A673 (cell line): ENCODE measurements at regions not wholly inside any gene's neighbourhood (a gene's known extent, or its start where the extent isn't known, plus 50 kb on each side); places are given as distances from the start of the nearest gene placed in this dataset.

ENCODE experiments used
- BruUV-seq: library from RNA; stranded (reverse); fragments of 400-500 nt; replicated peaks from 2 replicates; lab custom pipeline; 2021; lab: Mats Ljungman, UMichigan
- CTCF ChIA-PET: fragments of 300-600 bp; sonication (Branson Sonifier 250); formaldehyde crosslinking; loops from one replicate; lab custom pipeline; 2022; ENCODE audit warnings: antibody characterized with exemption; lab: Charles Lee
- POLR2A ChIA-PET: fragments of 300-600 bp; sonication (Branson Sonifier 250); formaldehyde crosslinking; loops from one replicate; lab custom pipeline; 2022; ENCODE audit warnings: antibody characterized with exemption; ENCODE audit not compliant: low non-redundant PET; lab: Charles Lee
- DNase-seq: peaks from one replicate; pipeline ENCODE4 v3.0.0-alpha.2; 2015; ENCODE audit warnings: low spot score
- H3K27ac ChIP-seq: fragments of 200-600 bp; sonication (generic); 2 replicates; pipeline ENCODE4 v1.5.1; 2016; ENCODE audit warnings: mixed run types, low read depth, mild to moderate bottlenecking, mixed read lengths, antibody characterized with exemption, low read length; ENCODE audit not compliant: poor library complexity, severe bottlenecking
- H3K27me3 ChIP-seq: fragments of 200-600 bp; sonication (generic); replicated peaks from 2 replicates; pipeline ENCODE4 v1.6.1; 2017; ENCODE audit warnings: mixed run types, low read depth, mild to moderate bottlenecking, mixed read lengths, antibody characterized with exemption, low read length; ENCODE audit not compliant: insufficient read depth, poor library complexity
- H3K36me3 ChIP-seq: fragments of 200-600 bp; sonication (generic); 2 replicates; pipeline ENCODE4 v1.6.1; 2016; ENCODE audit warnings: mixed run types, mild to moderate bottlenecking, mixed read lengths, antibody characterized with exemption, low read length; ENCODE audit not compliant: insufficient read depth, poor library complexity, severe bottlenecking
- H3K4me1 ChIP-seq: fragments of 200-600 bp; sonication (generic); 2 replicates; pipeline ENCODE4 v1.6.1; 2017; ENCODE audit warnings: mixed run types, mild to moderate bottlenecking, mixed read lengths, antibody characterized with exemption, low read length; ENCODE audit not compliant: insufficient read depth, poor library complexity, severe bottlenecking
- H3K4me3 ChIP-seq: fragments of 200-600 bp; sonication (generic); 2 replicates; pipeline ENCODE4 v1.5.1; 2016; ENCODE audit warnings: low read depth, mixed run types, mild to moderate bottlenecking, mixed read lengths, low read length; ENCODE audit not compliant: poor library complexity, severe bottlenecking
- H3K9me3 ChIP-seq: fragments of 200-600 bp; sonication (generic); 2 replicates; pipeline ENCODE4 v1.6.1; 2016; ENCODE audit warnings: mixed run types, low read depth, mild to moderate bottlenecking, mixed read lengths, antibody characterized with exemption, low read length; ENCODE audit not compliant: poor library complexity, severe bottlenecking
- CTCF ChIP-seq: fragments of 300-800, 200-600 bp; sonication (generic); conservative IDR thresholded peaks from 2 replicates; pipeline ENCODE4 v1.5.1; 2017; ENCODE audit warnings: low read depth, mild to moderate bottlenecking, antibody characterized with exemption, low read length, moderate library complexity, mixed read lengths
- EZH2 ChIP-seq: fragments of 200-600 bp; sonication (generic); IDR thresholded peaks from 2 replicates; pipeline ENCODE4 v1.6.1; 2017; ENCODE audit warnings: borderline replicate concordance, low read depth, mild to moderate bottlenecking, mixed read lengths, antibody characterized with exemption, low read length; ENCODE audit not compliant: poor library complexity, severe bottlenecking
- intact Hi-C: fragments of 100-400 bp; cut with micrococcal nuclease; formaldehyde crosslinking; loops from one replicate; pipeline ENCODE4 v1.10.0; 2022; ENCODE audit not compliant: unreplicated experiment

- POLR2A ChIA-PET = no interaction called here
- Histone ChIP-seq H3K27ac (no peak overlapping the region), H3K4me3 (no peak overlapping the region), H3K4me1 (no peaks in the 10 kb centered on the region), H3K9me3 (no peaks in the 10 kb centered on the region), H3K27me3 (peaks cover 16% of the 10 kb centered on the region), H3K36me3 (no peaks in the 10 kb centered on the region)
- intact Hi-C loops = no loop called here
- CTCF ChIA-PET = no interaction called here
- no peak for TF ChIP-seq CTCF
- TF ChIP-seq EZH2 = no peak
- DNase-seq = no peak
- BruUV-seq = no TSS peak
These were observed 66.0 kb downstream of the BMP4 start for GRCh38 chr14:53890611-53891101.

GRCh38 chr14:53888535-53889386, 67.9 kb downstream of the BMP4 start:
- intact Hi-C loops = no loop called here
- Histone ChIP-seq H3K9me3 (no peaks in the 10 kb centered on the region), H3K4me3 (no peak overlapping the region), H3K36me3 (no peaks in the 10 kb centered on the region), H3K27me3 (peaks cover 12% of the 10 kb centered on the region), H3K4me1 (no peaks in the 10 kb centered on the region), H3K27ac (no peak overlapping the region)
- BruUV-seq = no TSS peak
- DNase-seq = no peak
- ChIA-PET POLR2A (no interaction called here), CTCF (no interaction called here)
- TF ChIP-seq EZH2 (no peak), CTCF (no peak)

GRCh38 chr14:53885136-53885640, 71.4 kb downstream of the BMP4 start:
- CTCF ChIA-PET = no interaction called here
- Histone ChIP-seq H3K4me1 (no peaks in the 10 kb centered on the region), H3K36me3 (no peaks in the 10 kb centered on the region), H3K27me3 (peaks cover 5% of the 10 kb centered on the region), H3K4me3 (no peak overlapping the region), H3K27ac (no peak overlapping the region), H3K9me3 (no peaks in the 10 kb centered on the region)
- POLR2A ChIA-PET = interaction anchor here (0.6 kb wide), 1 partner anchor 248 kb away, joined by 5 read pairs; no protein-coding TSS in a partner anchor
- no peak for TF ChIP-seq EZH2
- TF ChIP-seq CTCF = no peak
- BruUV-seq = no TSS peak
- no peak for DNase-seq
- intact Hi-C loops = no loop called here
